Lung (tissue), 11 donors: ENCODE measurements at regions not wholly inside any gene's neighbourhood (a gene's known extent, or its start where the extent isn't known, plus 50 kb on each side); places are given as distances from the start of the nearest gene placed in this dataset.

Experiments used
- ATAC-seq: fragments of 200-7000 bp; cut with Tn5 transposase; one replicate; pipeline ENCODE4 v1.9.1; 2020; ENCODE audit warnings: moderate number of reproducible peaks; ENCODE audit not compliant: insufficient read depth, low FRiP score
- DNase-seq, 3 donors: peaks; one replicate each; pipeline ENCODE4 v3.0.0-alpha.2; 2013 to 2017
- H3K27ac ChIP-seq, 2 donors: one replicate each; pipeline ENCODE4 v1.5.1; 2013; ENCODE audit warnings: mild to moderate bottlenecking in 2 of 2, moderate library complexity in 2 of 2, control low read depth in 1 of 2, inconsistent platforms in 1 of 2, low read depth in 1 of 2, low read length in 1 of 2
- H3K27me3 ChIP-seq, 3 donors: one replicate each; pipeline ENCODE4 v1.5.1; 2013; ENCODE audit warnings: low read length in 2 of 3; ENCODE audit not compliant: control insufficient read depth in 3 of 3, insufficient read depth in 3 of 3
- H3K36me3 ChIP-seq, 4 donors: one replicate each; pipeline ENCODE4 v1.5.1; 2013; ENCODE audit warnings: low read length in 4 of 4, mild to moderate bottlenecking in 1 of 4, moderate library complexity in 1 of 4; ENCODE audit not compliant: control insufficient read depth in 4 of 4, insufficient read depth in 4 of 4
- H3K4me1 ChIP-seq, 5 donors: one replicate each; pipeline ENCODE4 v1.5.1; 2013; ENCODE audit warnings: low read length in 5 of 5, mild to moderate bottlenecking in 2 of 5, moderate library complexity in 1 of 5; ENCODE audit not compliant: control insufficient read depth in 5 of 5, insufficient read depth in 5 of 5
- H3K4me3 ChIP-seq: one replicate; pipeline ENCODE4 v1.5.1; 2013; ENCODE audit warnings: mild to moderate bottlenecking, control low read depth, moderate library complexity
- H3K9ac ChIP-seq, 2 donors: one replicate each; pipeline ENCODE4 v1.5.1; 2013; ENCODE audit warnings: low read length in 2 of 2, control low read depth in 1 of 2; ENCODE audit not compliant: insufficient read depth in 1 of 2
- H3K9me3 ChIP-seq, 4 donors: one replicate each; pipeline ENCODE4 v1.5.1; 2013; ENCODE audit warnings: low read length in 3 of 4, mild to moderate bottlenecking in 1 of 4, moderate library complexity in 1 of 4; ENCODE audit not compliant: control insufficient read depth in 4 of 4, insufficient read depth in 3 of 4
- WGBS, 2 donors: extraction: QIAGEN DNeasy Blood & Tissue Kit; methylation state at CpG; one replicate each; pipeline ENCODE4 v1.1.7; 2013; 5-methylcytosine and 5-hydroxymethylcytosine counted together
- TF ChIP-seq, protein P1 (sequence below): IDR thresholded peaks from 2 replicates; pipeline ENCODE4 v1.5.1; 2012; ENCODE audit warnings: mild to moderate bottlenecking; ENCODE audit errors: control extremely low read depth, extremely low read depth
- donor health status: control.
- donor health status: control.
- donor health status: Bipolar disorder and iron deficiency.
- donor health status: healthy.
- donor health status: DM: yes; HTN: yes; CAD: no.

DNA sequence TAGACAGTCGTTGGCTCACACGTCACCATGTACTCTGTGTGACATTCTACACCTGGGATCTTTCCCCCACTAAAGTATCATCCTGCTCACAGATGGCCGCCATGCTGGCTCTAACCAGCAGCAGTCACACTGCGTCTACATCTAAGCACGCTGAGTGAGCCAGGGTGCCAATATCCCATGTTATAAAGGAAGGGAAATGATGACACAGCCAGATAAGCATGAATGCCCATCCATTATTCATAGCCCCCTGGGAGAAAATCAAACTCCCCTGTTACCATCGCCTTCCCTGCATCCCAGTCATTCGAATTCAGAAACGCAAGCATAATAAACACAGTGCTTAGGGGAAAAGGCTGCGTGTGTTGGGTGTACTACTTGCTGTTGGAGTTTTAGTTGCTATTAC is 698.2 kb upstream of the AUTS2 start:
- peaks cover 0 to 4% (median 0%) of the 10 kb centered on the region in 4 donors for H3K9me3 ChIP-seq
- H3K27me3 ChIP-seq = no peaks in the 10 kb centered on the region
- DNase-seq (no peak), ATAC-seq (no peak)
- 89% methylated on average over 9 of the region's 9 CpGs for WGBS, 2 donors
- no peaks in the 10 kb centered on the region for H3K36me3 ChIP-seq
- no peak overlapping the region for H3K9ac ChIP-seq
- TF ChIP-seq, protein P1, sequence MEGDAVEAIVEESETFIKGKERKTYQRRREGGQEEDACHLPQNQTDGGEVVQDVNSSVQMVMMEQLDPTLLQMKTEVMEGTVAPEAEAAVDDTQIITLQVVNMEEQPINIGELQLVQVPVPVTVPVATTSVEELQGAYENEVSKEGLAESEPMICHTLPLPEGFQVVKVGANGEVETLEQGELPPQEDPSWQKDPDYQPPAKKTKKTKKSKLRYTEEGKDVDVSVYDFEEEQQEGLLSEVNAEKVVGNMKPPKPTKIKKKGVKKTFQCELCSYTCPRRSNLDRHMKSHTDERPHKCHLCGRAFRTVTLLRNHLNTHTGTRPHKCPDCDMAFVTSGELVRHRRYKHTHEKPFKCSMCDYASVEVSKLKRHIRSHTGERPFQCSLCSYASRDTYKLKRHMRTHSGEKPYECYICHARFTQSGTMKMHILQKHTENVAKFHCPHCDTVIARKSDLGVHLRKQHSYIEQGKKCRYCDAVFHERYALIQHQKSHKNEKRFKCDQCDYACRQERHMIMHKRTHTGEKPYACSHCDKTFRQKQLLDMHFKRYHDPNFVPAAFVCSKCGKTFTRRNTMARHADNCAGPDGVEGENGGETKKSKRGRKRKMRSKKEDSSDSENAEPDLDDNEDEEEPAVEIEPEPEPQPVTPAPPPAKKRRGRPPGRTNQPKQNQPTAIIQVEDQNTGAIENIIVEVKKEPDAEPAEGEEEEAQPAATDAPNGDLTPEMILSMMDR = no peak
- no peak overlapping the region for H3K4me3 ChIP-seq
- H3K4me1 ChIP-seq = no peaks in the 10 kb centered on the region
- no peak overlapping the region for H3K27ac ChIP-seq

DNA sequence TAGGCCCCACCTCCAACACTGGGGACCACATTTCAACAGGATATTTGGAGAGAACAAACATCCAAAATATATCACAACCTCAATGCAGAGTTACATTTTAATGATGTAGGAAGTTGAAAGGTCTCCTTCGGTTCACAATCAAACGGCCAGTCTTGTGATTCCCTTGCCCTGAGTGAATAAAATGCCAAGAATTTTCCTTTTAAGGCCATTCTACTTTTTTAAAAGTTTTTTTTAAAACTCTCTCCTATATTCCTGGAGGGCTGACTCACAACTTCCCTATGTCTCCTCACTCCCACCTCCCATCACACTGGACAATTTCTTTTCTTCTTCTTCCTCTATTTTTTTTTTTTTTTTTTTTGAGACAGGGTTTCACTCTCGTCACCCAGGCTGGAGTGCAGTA is 693.6 kb upstream of the AUTS2 start:
- TF ChIP-seq, protein P1 = no peak
- H3K36me3 ChIP-seq = no peaks in the 10 kb centered on the region
- 81 to 83% methylated on average over 3 of the region's 3 CpGs for WGBS, 2 donors
- H3K4me1 ChIP-seq = no peaks in the 10 kb centered on the region
- no peak overlapping the region for H3K9ac ChIP-seq
- ATAC-seq (no peak), DNase-seq (no peak)
- H3K27me3 ChIP-seq = no peaks in the 10 kb centered on the region
- H3K4me3 ChIP-seq = no peak overlapping the region
- no peak overlapping the region for H3K27ac ChIP-seq
- H3K9me3 ChIP-seq = peaks cover 0 to 4% (median 0%) of the 10 kb centered on the region in 4 donors

DNA sequence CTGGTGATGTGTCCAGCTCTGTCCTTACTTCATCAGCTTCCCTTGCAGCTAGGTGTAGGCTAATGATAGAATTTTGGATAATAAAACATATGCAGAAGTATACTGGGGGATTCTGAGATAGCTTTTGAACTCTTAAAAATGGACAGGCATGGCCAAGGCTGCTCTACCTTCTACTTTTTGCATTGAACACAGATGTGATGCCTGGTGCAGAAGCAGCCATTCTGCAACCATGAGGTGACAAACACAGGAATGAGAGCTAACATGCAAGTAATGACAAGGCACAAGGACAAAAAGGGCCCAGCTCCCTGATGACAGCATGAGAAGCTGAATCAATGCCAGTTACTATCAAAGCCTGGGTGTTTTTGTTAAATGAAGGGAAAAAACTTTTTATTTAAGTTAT is 686.5 kb upstream of the AUTS2 start:
- H3K9ac ChIP-seq = no peak overlapping the region
- no peaks in the 10 kb centered on the region for H3K36me3 ChIP-seq
- H3K9me3 ChIP-seq = peaks cover 0 to 9% (median 2%) of the 10 kb centered on the region in 4 donors
- TF ChIP-seq, protein P1 = no peak
- DNase-seq (no peak), ATAC-seq (no peak)
- no peak overlapping the region for H3K27ac ChIP-seq
- H3K4me1 ChIP-seq = no peaks in the 10 kb centered on the region
- H3K27me3 ChIP-seq = no peaks in the 10 kb centered on the region
- no peak overlapping the region for H3K4me3 ChIP-seq

DNA sequence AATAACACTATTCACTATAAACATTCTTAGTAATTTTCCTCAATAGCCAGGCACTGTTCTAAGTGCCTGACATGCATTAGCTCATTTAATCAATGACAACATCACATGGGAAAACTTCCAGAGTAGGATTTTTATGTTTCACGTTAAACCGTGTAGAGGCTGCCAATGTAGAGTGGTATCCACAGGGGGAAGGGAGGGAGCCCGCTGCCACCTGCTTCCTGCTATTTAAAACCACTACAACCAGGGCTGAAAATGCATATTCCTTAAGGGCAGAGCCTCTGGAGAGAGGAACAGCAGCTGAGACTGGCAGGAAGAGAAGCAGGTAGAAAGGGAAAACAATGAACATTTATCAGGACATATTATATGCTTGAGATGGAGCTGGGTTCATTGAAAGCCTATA is 684.3 kb upstream of the AUTS2 start:
- H3K9me3 ChIP-seq = peaks cover 0 to 9% (median 2%) of the 10 kb centered on the region in 4 donors
- DNase-seq (no peak), ATAC-seq (no peak)
- 41 to 43% methylated on average over 3 of the region's 3 CpGs for WGBS, 2 donors
- no peak overlapping the region for H3K9ac ChIP-seq
- H3K27me3 ChIP-seq = no peaks in the 10 kb centered on the region
- no peaks in the 10 kb centered on the region for H3K4me1 ChIP-seq
- no peak overlapping the region for H3K4me3 ChIP-seq
- H3K27ac ChIP-seq = no peak overlapping the region
- no peaks in the 10 kb centered on the region for H3K36me3 ChIP-seq
- TF ChIP-seq, protein P1 = no peak
